Choroid plexus epithelial cell (primary cell): ENCODE measurements at regions not wholly inside any gene's neighbourhood (a gene's known extent, or its start where the extent isn't known, plus 50 kb on each side); places are given as distances from the start of the nearest gene placed in this dataset.
"Not testable (repeated sequence)": the region's sequence is repeated elsewhere in the genome, so short reads cannot be mapped to it uniquely, and the experiment has no call there.

Experiments
- DNase-seq: peaks from one replicate; pipeline ENCODE4 v3.0.0-alpha.2; 2010; ENCODE audit warnings: low read depth
- H3K4me3 ChIP-seq: 2 replicates; pipeline ENCODE4 v1.5.1; 2011; ENCODE audit warnings: low read depth, mild to moderate bottlenecking, control low read depth, low read length, moderate library complexity
- CTCF ChIP-seq: conservative IDR thresholded peaks from 2 replicates; pipeline ENCODE4 v1.5.1; 2011; ENCODE audit warnings: low read depth, mild to moderate bottlenecking, control low read depth, inconsistent platforms, low read length, moderate library complexity

GRCh38 chr12:83461336-83461935 is 774.7 kb downstream of the TMTC2 start:
- H3K4me3 ChIP-seq = no peak overlapping the region
- TF ChIP-seq CTCF = no peak
- DNase-seq = peak; percentile 79

- no peak for TF ChIP-seq CTCF
- DNase-seq = no peak
- no peak overlapping the region for H3K4me3 ChIP-seq
Observed at GRCh38 chr12:83451189-83451588, 764.5 kb downstream of the TMTC2 start.

- peak; percentile 31 for TF ChIP-seq CTCF
- peak; percentile 59 for DNase-seq
- H3K4me3 ChIP-seq = no peak overlapping the region
Observed at GRCh38 chr12:83434600-83434999, 747.9 kb downstream of the TMTC2 start.

- H3K4me3 ChIP-seq = no peak overlapping the region
- TF ChIP-seq CTCF = no peak
- no peak for DNase-seq
Observed at GRCh38 chr12:83432176-83432719, 745.5 kb downstream of the TMTC2 start.

GRCh38 chr12:83427586-83428136 is 741.0 kb downstream of the TMTC2 start:
- not testable (repeated sequence) for DNase-seq, H3K4me3 ChIP-seq

GRCh38 chr12:83414981-83415380 is 728.3 kb downstream of the TMTC2 start:
- DNase-seq = no peak
- H3K4me3 ChIP-seq = no peak overlapping the region
- no peak for TF ChIP-seq CTCF

GRCh38 chr12:83408851-83409250 is 722.1 kb downstream of the TMTC2 start:
- H3K4me3 ChIP-seq = no peak overlapping the region
- no peak for TF ChIP-seq CTCF
- DNase-seq = peak; percentile 85
